Activated CD8-positive, alpha-beta T cell treated with anti-CD3 and anti-CD28 coated beads for 36 hours (primary cell): ENCODE measurements at regions not wholly inside any gene's neighbourhood (a gene's known extent, or its start where the extent isn't known, plus 50 kb on each side); places are given as distances from the start of the nearest gene placed in this dataset.

Experiments used
- ATAC-seq: fragments of 200-7000 bp; cut with Tn5 transposase; one replicate; pipeline ENCODE4 v1.10.0; 2021; ENCODE audit warnings: mild to moderate bottlenecking, moderate library complexity
- CTCF ChIA-PET: fragments of 350-600 bp; sonication (Branson Sonifier 250); formaldehyde crosslinking; loops from one replicate; lab custom pipeline; 2021; ENCODE audit warnings: antibody characterized with exemption; lab: Charles Lee
- POLR2A ChIA-PET: fragments of 350-600 bp; sonication (Branson Sonifier 250); formaldehyde crosslinking; loops from one replicate; lab custom pipeline; 2021; ENCODE audit warnings: antibody characterized with exemption; lab: Charles Lee
- DNase-seq: peaks from one replicate; pipeline ENCODE4 v3.0.0-alpha.2; 2020
- H3K27ac Mint-ChIP-seq: one replicate; pipeline ENCODE4 v1.8.0; 2021; ENCODE audit warnings: mild to moderate bottlenecking, mixed read lengths
- H3K27me3 Mint-ChIP-seq: one replicate; pipeline ENCODE4 v1.8.0; 2021; ENCODE audit warnings: mixed read lengths
- H3K36me3 Mint-ChIP-seq: one replicate; pipeline ENCODE4 v1.8.0; 2021; ENCODE audit warnings: low read depth, mixed read lengths
- H3K4me1 Mint-ChIP-seq: one replicate; pipeline ENCODE4 v1.8.0; 2021; ENCODE audit warnings: low read depth, mixed read lengths
- H3K4me3 Mint-ChIP-seq: one replicate; pipeline ENCODE4 v1.8.0; 2021; ENCODE audit warnings: mild to moderate bottlenecking, moderate library complexity, mixed read lengths
- H3K9me3 Mint-ChIP-seq: one replicate; pipeline ENCODE4 v1.8.0; 2021; ENCODE audit warnings: mixed read lengths
- CTCF ChIP-seq: fragments of 200-600 bp; IDR thresholded peaks from one replicate; pipeline ENCODE4 v1.8.0; 2022; ENCODE audit warnings: antibody characterized with exemption, mild to moderate bottlenecking
- intact Hi-C: fragments of 100-400 bp; cut with micrococcal nuclease; formaldehyde crosslinking; loops from one replicate; pipeline ENCODE4 v1.10.0; 2022

- intact Hi-C loops = no loop called here
- no peak for TF ChIP-seq CTCF
- Mint-ChIP-seq H3K4me3 (no peak overlapping the region), H3K9me3 (peaks cover 12% of the 10 kb centered on the region), H3K27ac (no peak overlapping the region), H3K27me3 (peaks cover 2% of the 10 kb centered on the region), H3K4me1 (no peaks in the 10 kb centered on the region), H3K36me3 (no peaks in the 10 kb centered on the region)
- POLR2A ChIA-PET = no interaction called here
- CTCF ChIA-PET = no interaction called here
- ATAC-seq (no peak), DNase-seq (no peak)
Measured at GRCh38 chr2:5540856-5541255, 151.3 kb upstream of the SOX11 start.

- no peak for TF ChIP-seq CTCF
- intact Hi-C loops = no loop called here
Measured at GRCh38 chr2:5544205-5544786, 147.9 kb upstream of the SOX11 start.

DNA sequence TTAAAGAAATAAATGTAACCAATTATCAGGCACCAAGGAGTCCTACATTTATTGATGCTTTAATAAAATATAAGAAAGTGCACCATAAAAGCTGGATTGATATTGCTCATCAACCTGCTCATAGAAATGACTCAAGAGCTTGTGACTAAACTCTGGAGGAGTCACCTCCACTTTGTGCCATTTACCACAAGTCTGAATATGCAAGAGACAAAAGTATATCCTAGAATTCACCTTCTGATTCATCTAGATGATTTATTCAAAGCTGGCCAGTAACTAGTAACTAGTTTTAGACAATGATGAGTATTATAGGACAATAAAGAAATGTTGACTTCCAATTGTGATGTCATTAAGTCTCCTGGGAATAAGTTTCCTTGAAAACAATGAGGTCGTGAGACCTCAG, 146.0 kb upstream of the SOX11 start:
- ChIA-PET CTCF (no interaction called here), POLR2A (no interaction called here)
- intact Hi-C loops = no loop called here
- Mint-ChIP-seq H3K4me3 (no peak overlapping the region), H3K27ac (no peak overlapping the region), H3K4me1 (no peaks in the 10 kb centered on the region), H3K27me3 (no peaks in the 10 kb centered on the region), H3K9me3 (peaks cover 10% of the 10 kb centered on the region), H3K36me3 (no peaks in the 10 kb centered on the region)
- ATAC-seq (no peak), DNase-seq (no peak)
- no peak for TF ChIP-seq CTCF

More at GRCh38 chr2:5544205-5544786, 147.9 kb upstream of the SOX11 start:
- Mint-ChIP-seq H3K4me3 (no peak overlapping the region), H3K4me1 (no peaks in the 10 kb centered on the region), H3K9me3 (peaks cover 10% of the 10 kb centered on the region), H3K27me3 (peaks cover 2% of the 10 kb centered on the region), H3K36me3 (no peaks in the 10 kb centered on the region), H3K27ac (no peak overlapping the region)
- POLR2A ChIA-PET = no interaction called here
- ATAC-seq = no peak
- CTCF ChIA-PET = no interaction called here
- DNase-seq = no peak

DNA sequence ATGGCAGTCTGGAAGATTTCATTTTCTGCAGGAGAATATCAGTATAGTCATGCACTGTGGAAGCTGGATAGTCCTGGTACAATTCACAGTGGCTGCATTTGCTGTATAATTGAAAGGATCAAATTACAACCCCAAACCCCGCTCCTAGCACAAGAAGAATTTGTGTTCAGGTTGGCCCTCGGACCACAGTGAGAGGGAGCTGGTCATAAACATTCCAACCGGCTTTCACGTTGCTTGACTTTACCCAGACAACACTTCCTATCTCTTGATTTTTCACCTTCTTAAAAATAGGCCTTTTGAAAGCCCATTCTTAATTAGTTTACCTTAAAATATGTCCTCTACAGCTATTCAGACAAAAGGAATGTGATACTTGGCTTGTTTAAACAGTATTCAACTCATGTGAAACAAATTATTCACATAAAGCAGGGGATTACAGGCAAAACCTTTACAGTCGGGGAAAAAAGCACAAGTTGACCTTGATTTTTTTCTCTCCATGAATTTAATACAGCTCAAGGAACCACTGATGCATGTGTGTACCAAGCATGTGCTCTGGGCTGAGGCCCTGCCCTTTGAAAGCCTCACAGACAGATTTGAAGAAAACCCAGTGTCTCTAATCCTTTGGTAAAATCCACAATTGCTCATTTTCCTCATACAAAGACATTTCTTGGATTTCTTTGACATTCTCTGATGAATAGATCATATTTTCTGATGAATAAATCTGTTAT, 143.0 kb upstream of the SOX11 start:
- CTCF ChIA-PET = no interaction called here
- H3K36me3 Mint-ChIP-seq = no peaks in the 10 kb centered on the region
- no peak for DNase-seq
- H3K27me3 Mint-ChIP-seq = no peaks in the 10 kb centered on the region
- peaks cover 4% of the 10 kb centered on the region for H3K9me3 Mint-ChIP-seq
- intact Hi-C loops = no loop called here
- TF ChIP-seq CTCF = no peak
- no peaks in the 10 kb centered on the region for H3K4me1 Mint-ChIP-seq
- ATAC-seq = no peak
- H3K4me3 Mint-ChIP-seq = no peak overlapping the region
- POLR2A ChIA-PET = no interaction called here
- H3K27ac Mint-ChIP-seq = no peak overlapping the region

DNA sequence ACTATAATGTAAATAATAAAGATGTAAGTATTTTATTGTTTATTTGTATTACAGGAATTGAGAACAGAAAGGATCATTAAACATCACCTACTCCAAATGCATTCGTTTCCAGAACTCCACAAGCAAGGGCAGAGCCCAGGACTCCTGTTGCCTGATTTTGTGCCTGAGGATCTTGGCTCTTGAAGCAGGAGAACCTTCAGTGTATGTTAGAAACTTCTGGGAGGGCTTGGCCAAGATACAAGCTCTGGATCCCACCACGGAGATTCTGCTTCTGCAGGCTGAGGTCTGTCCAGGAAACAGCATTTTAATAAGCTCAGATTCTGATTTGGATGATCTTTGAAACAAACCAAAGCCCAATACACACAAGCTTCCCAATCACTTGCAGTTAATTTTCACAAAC, 142.4 kb upstream of the SOX11 start:
- intact Hi-C loops = no loop called here
- Mint-ChIP-seq H3K27ac (no peak overlapping the region), H3K27me3 (no peaks in the 10 kb centered on the region), H3K4me1 (no peaks in the 10 kb centered on the region), H3K36me3 (no peaks in the 10 kb centered on the region), H3K9me3 (peaks cover 3% of the 10 kb centered on the region), H3K4me3 (no peak overlapping the region)
- ChIA-PET CTCF (no interaction called here), POLR2A (no interaction called here)
- no peak for ATAC-seq
- no peak for TF ChIP-seq CTCF
- DNase-seq = no peak
